Fibroblast of the aortic adventitia (primary cell): ENCODE measurements at regions not wholly inside any gene's neighbourhood (a gene's known extent, or its start where the extent isn't known, plus 50 kb on each side); places are given as distances from the start of the nearest gene placed in this dataset.

Source experiments
- DNase-seq: peaks from one replicate; pipeline ENCODE4 v3.0.0-alpha.2; 2010; ENCODE audit warnings: low read depth
- H3K4me3 ChIP-seq: 2 replicates; pipeline ENCODE4 v1.5.1; 2011; ENCODE audit warnings: low read depth, mild to moderate bottlenecking, control low read depth, low read length, moderate library complexity
- CTCF ChIP-seq: IDR thresholded peaks from 2 replicates; pipeline ENCODE4 v1.5.1; 2011; ENCODE audit warnings: mild to moderate bottlenecking, low read length, control low read depth, inconsistent platforms; ENCODE audit not compliant: insufficient read depth

GRCh38 chr9:13431222-13431536 is 151.7 kb upstream of the MPDZ start:
- DNase-seq: no peak
- H3K4me3 ChIP-seq: no peak overlapping the region
- TF ChIP-seq CTCF: no peak

- no peak for DNase-seq
- TF ChIP-seq CTCF: no peak
- no peak overlapping the region for H3K4me3 ChIP-seq
These were observed 151.1 kb upstream of the MPDZ start for GRCh38 chr9:13430368-13431221.

- no peak for DNase-seq
- no peak for TF ChIP-seq CTCF
- no peak overlapping the region for H3K4me3 ChIP-seq
These were observed 150.1 kb upstream of the MPDZ start for GRCh38 chr9:13429301-13430190.

GRCh38 chr9:13428766-13429165 is 149.3 kb upstream of the MPDZ start:
- no peak for TF ChIP-seq CTCF
- no peak for DNase-seq
- no peak overlapping the region for H3K4me3 ChIP-seq

GRCh38 chr9:13427587-13427986 is 148.1 kb upstream of the MPDZ start:
- TF ChIP-seq CTCF: peak; percentile 64
- DNase-seq: peak; percentile 90

GRCh38 chr9:13426606-13427005 is 147.1 kb upstream of the MPDZ start:
- TF ChIP-seq CTCF: no peak
- DNase-seq: no peak
- no peak overlapping the region for H3K4me3 ChIP-seq

More at GRCh38 chr9:13427587-13427986, 148.1 kb upstream of the MPDZ start:
- H3K4me3 ChIP-seq: no peak overlapping the region
